ENCODE measurements at regions not wholly inside any gene's neighbourhood (a gene's known extent, or its start where the extent isn't known, plus 50 kb on each side); places are given as distances from the start of the nearest gene placed in this dataset.

GRCh38 chr18:45165871-45166270 is 449.4 kb upstream of the SLC14A2 start:
- Histone ChIP-seq H3K36me3 (ENCODE audit: control insufficient read depth in 1 of 2, insufficient read depth in 2 of 2, low read length in 1 of 2) (no peaks in the 10 kb centered on the region), H3K27me3 (ENCODE audit: control insufficient read depth in 1 of 2, insufficient read depth in 2 of 2, low read length in 1 of 2) (no peaks in the 10 kb centered on the region), H3K9me3 (ENCODE audit: control insufficient read depth, low read length) (no peaks in the 10 kb centered on the region), H3K4me1 (ENCODE audit: control insufficient read depth in 1 of 2, insufficient read depth in 2 of 2, low read length in 2 of 2) (no peaks in the 10 kb centered on the region), H3K4me3 (ENCODE audit: low read length in 2 of 2) (no peak overlapping the region), H3K27ac (ENCODE audit: low read depth in 1 of 2, low read length in 2 of 2) (no peak overlapping the region)
- DNase-seq: no peak
- intact Hi-C loops (cut with DNase I): no loop called here
- ATAC-seq (ENCODE audit: low FRiP score): no peak
- WGBS, 2 donors: 56 to 62% methylated on average over 3 of the region's 3 CpGs

- WGBS, 2 donors: 91 to 93% methylated on average over 5 of the region's 5 CpGs
- ATAC-seq (ENCODE audit: low FRiP score): no peak
- intact Hi-C loops (cut with DNase I): no loop called here
Measured at GRCh38 chr18:45166341-45166835, 448.9 kb upstream of the SLC14A2 start.

GRCh38 chr18:45166836-45167551 is 448.3 kb upstream of the SLC14A2 start:
- no peaks in the 10 kb centered on the region for H3K9me3 ChIP-seq (ENCODE audit: control insufficient read depth, low read length)
- DNase-seq (no peak), ATAC-seq (ENCODE audit: low FRiP score) (no peak)
- H3K27ac ChIP-seq (ENCODE audit: low read depth in 1 of 2, low read length in 2 of 2): no peak overlapping the region
- no peaks in the 10 kb centered on the region for H3K27me3 ChIP-seq (ENCODE audit: control insufficient read depth in 1 of 2, insufficient read depth in 2 of 2, low read length in 1 of 2)
- no peak overlapping the region for H3K4me3 ChIP-seq (ENCODE audit: low read length in 2 of 2)
- intact Hi-C loops (cut with DNase I): no loop called here
- WGBS, 2 donors: 74 to 79% methylated on average over 5 of the region's 5 CpGs
- H3K4me1 ChIP-seq (ENCODE audit: control insufficient read depth in 1 of 2, insufficient read depth in 2 of 2, low read length in 2 of 2): no peaks in the 10 kb centered on the region
- no peaks in the 10 kb centered on the region for H3K36me3 ChIP-seq (ENCODE audit: control insufficient read depth in 1 of 2, insufficient read depth in 2 of 2, low read length in 1 of 2)

More at GRCh38 chr18:45166341-45166835, 448.9 kb upstream of the SLC14A2 start:
- no peaks in the 10 kb centered on the region for H3K4me1 ChIP-seq (ENCODE audit: control insufficient read depth in 1 of 2, insufficient read depth in 2 of 2, low read length in 2 of 2)
- no peak overlapping the region for H3K27ac ChIP-seq (ENCODE audit: low read depth in 1 of 2, low read length in 2 of 2)
- no peak for DNase-seq
- H3K4me3 ChIP-seq (ENCODE audit: low read length in 2 of 2): no peak overlapping the region
- no peaks in the 10 kb centered on the region for H3K36me3 ChIP-seq (ENCODE audit: control insufficient read depth in 1 of 2, insufficient read depth in 2 of 2, low read length in 1 of 2)
- H3K27me3 ChIP-seq (ENCODE audit: control insufficient read depth in 1 of 2, insufficient read depth in 2 of 2, low read length in 1 of 2): no peaks in the 10 kb centered on the region
- H3K9me3 ChIP-seq (ENCODE audit: control insufficient read depth, low read length): no peaks in the 10 kb centered on the region

GRCh38 chr18:45167631-45168280 is 447.5 kb upstream of the SLC14A2 start:
- 80 to 81% methylated on average over 6 of the region's 6 CpGs for WGBS, 2 donors
- ATAC-seq (ENCODE audit: low FRiP score): no peak
- DNase-seq: no peak
- no peaks in the 10 kb centered on the region for H3K36me3 ChIP-seq (ENCODE audit: control insufficient read depth in 1 of 2, insufficient read depth in 2 of 2, low read length in 1 of 2)
- no peaks in the 10 kb centered on the region for H3K27me3 ChIP-seq (ENCODE audit: control insufficient read depth in 1 of 2, insufficient read depth in 2 of 2, low read length in 1 of 2)
- intact Hi-C loops (cut with DNase I): no loop called here
- no peaks in the 10 kb centered on the region for H3K9me3 ChIP-seq (ENCODE audit: control insufficient read depth, low read length)
- no peak overlapping the region for H3K4me3 ChIP-seq (ENCODE audit: low read length in 2 of 2)
- H3K27ac ChIP-seq (ENCODE audit: low read depth in 1 of 2, low read length in 2 of 2): no peak overlapping the region
- no peaks in the 10 kb centered on the region for H3K4me1 ChIP-seq (ENCODE audit: control insufficient read depth in 1 of 2, insufficient read depth in 2 of 2, low read length in 2 of 2)

- H3K4me1 ChIP-seq (ENCODE audit: control insufficient read depth in 1 of 2, insufficient read depth in 2 of 2, low read length in 2 of 2): no peaks in the 10 kb centered on the region
- ATAC-seq (ENCODE audit: low FRiP score) (no peak), DNase-seq (no peak)
- H3K27me3 ChIP-seq (ENCODE audit: control insufficient read depth in 1 of 2, insufficient read depth in 2 of 2, low read length in 1 of 2): no peaks in the 10 kb centered on the region
- WGBS, 2 donors: 82 to 83% methylated on average over 2 of the region's 2 CpGs
- H3K27ac ChIP-seq (ENCODE audit: low read depth in 1 of 2, low read length in 2 of 2): no peak overlapping the region
- H3K9me3 ChIP-seq (ENCODE audit: control insufficient read depth, low read length): no peaks in the 10 kb centered on the region
- no peak overlapping the region for H3K4me3 ChIP-seq (ENCODE audit: low read length in 2 of 2)
- no peaks in the 10 kb centered on the region for H3K36me3 ChIP-seq (ENCODE audit: control insufficient read depth in 1 of 2, insufficient read depth in 2 of 2, low read length in 1 of 2)
- intact Hi-C loops (cut with DNase I): no loop called here
Measured at GRCh38 chr18:45168866-45169600, 446.2 kb upstream of the SLC14A2 start.

GRCh38 chr18:45169610-45170009 is 445.7 kb upstream of the SLC14A2 start:
- Histone ChIP-seq H3K36me3 (ENCODE audit: control insufficient read depth in 1 of 2, insufficient read depth in 2 of 2, low read length in 1 of 2) (no peaks in the 10 kb centered on the region), H3K4me3 (ENCODE audit: low read length in 2 of 2) (no peak overlapping the region), H3K27me3 (ENCODE audit: control insufficient read depth in 1 of 2, insufficient read depth in 2 of 2, low read length in 1 of 2) (no peaks in the 10 kb centered on the region), H3K9me3 (ENCODE audit: control insufficient read depth, low read length) (no peaks in the 10 kb centered on the region), H3K27ac (ENCODE audit: low read depth in 1 of 2, low read length in 2 of 2) (no peak overlapping the region), H3K4me1 (ENCODE audit: control insufficient read depth in 1 of 2, insufficient read depth in 2 of 2, low read length in 2 of 2) (no peaks in the 10 kb centered on the region)
- DNase-seq: peak in 1 of 2 donors; percentile 48
- intact Hi-C loops (cut with DNase I): no loop called here
- ATAC-seq (ENCODE audit: low FRiP score): peak; percentile 84

GRCh38 chr18:45171679-45172191 is 443.5 kb upstream of the SLC14A2 start:
- H3K27ac ChIP-seq (ENCODE audit: low read depth in 1 of 2, low read length in 2 of 2): no peak overlapping the region
- peak; percentile 67 for ATAC-seq (ENCODE audit: low FRiP score)
- intact Hi-C loops (cut with DNase I): no loop called here

GRCh38 chr18:45173327-45173726 is 441.9 kb upstream of the SLC14A2 start:
- 83 to 91% methylated on average over 2 of the region's 2 CpGs for WGBS, 2 donors
- H3K36me3 ChIP-seq (ENCODE audit: control insufficient read depth in 1 of 2, insufficient read depth in 2 of 2, low read length in 1 of 2): no peaks in the 10 kb centered on the region
- H3K27me3 ChIP-seq (ENCODE audit: control insufficient read depth in 1 of 2, insufficient read depth in 2 of 2, low read length in 1 of 2): no peaks in the 10 kb centered on the region
- H3K4me1 ChIP-seq (ENCODE audit: control insufficient read depth in 1 of 2, insufficient read depth in 2 of 2, low read length in 2 of 2): no peaks in the 10 kb centered on the region
- H3K4me3 ChIP-seq (ENCODE audit: low read length in 2 of 2): no peak overlapping the region
- no peak overlapping the region for H3K27ac ChIP-seq (ENCODE audit: low read depth in 1 of 2, low read length in 2 of 2)
- H3K9me3 ChIP-seq (ENCODE audit: control insufficient read depth, low read length): no peaks in the 10 kb centered on the region
- ATAC-seq (ENCODE audit: low FRiP score) (no peak), DNase-seq (no peak)
- intact Hi-C loops (cut with DNase I): no loop called here

More at GRCh38 chr18:45171679-45172191, 443.5 kb upstream of the SLC14A2 start:
- Histone ChIP-seq H3K4me1 (ENCODE audit: control insufficient read depth in 1 of 2, insufficient read depth in 2 of 2, low read length in 2 of 2) (no peaks in the 10 kb centered on the region), H3K27me3 (ENCODE audit: control insufficient read depth in 1 of 2, insufficient read depth in 2 of 2, low read length in 1 of 2) (no peaks in the 10 kb centered on the region), H3K9me3 (ENCODE audit: control insufficient read depth, low read length) (no peaks in the 10 kb centered on the region), H3K4me3 (ENCODE audit: low read length in 2 of 2) (no peak overlapping the region), H3K36me3 (ENCODE audit: control insufficient read depth in 1 of 2, insufficient read depth in 2 of 2, low read length in 1 of 2) (no peaks in the 10 kb centered on the region)
- WGBS, 2 donors: 84 to 88% methylated on average over 4 of the region's 4 CpGs
- DNase-seq: no peak

All from aorta (tissue), 5 donors.